Loucy (cell line): ENCODE measurements at regions not wholly inside any gene's neighbourhood (a gene's known extent, or its start where the extent isn't known, plus 50 kb on each side); places are given as distances from the start of the nearest gene placed in this dataset.

Experiments
- CTCF ChIP-seq: fragments of 200-600 bp; sonication (generic); conservative IDR thresholded peaks from 2 replicates; pipeline ENCODE4 v1.5.1; 2014; ENCODE audit warnings: mild to moderate bottlenecking, antibody characterized with exemption, low read length
- EZH2phosphoT487 ChIP-seq: fragments of 200-600 bp; IDR thresholded peaks from 2 replicates; pipeline ENCODE4 v1.6.1; 2018; ENCODE audit warnings: antibody characterized with exemption, mild to moderate bottlenecking, moderate library complexity, borderline replicate concordance

GRCh38 chr4:129420637-129421036, 324.7 kb downstream of the C4orf33 start:
- no peak for TF ChIP-seq CTCF
- TF ChIP-seq EZH2phosphoT487: no peak
